Keratinocyte (primary cell): ENCODE measurements at regions not wholly inside any gene's neighbourhood (a gene's known extent, or its start where the extent isn't known, plus 50 kb on each side); places are given as distances from the start of the nearest gene placed in this dataset.

Source experiments
- CTCF ChIP-seq, 3 experiments: IDR thresholded peaks in 1 of 3; conservative IDR thresholded peaks in 1 of 3; optimal IDR thresholded peaks in 1 of 3; 2 replicates in 2 of 3; 3 replicates in 1 of 3; pipeline versions ENCODE3 to v1.5.1; 2011; ENCODE audit warnings: low read length in 3 of 3, mild to moderate bottlenecking in 3 of 3, moderate library complexity in 2 of 3, control low read depth in 1 of 3, inconsistent platforms in 1 of 3; ENCODE audit not compliant: insufficient read depth in 2 of 3; ENCODE audit errors: extremely low read depth in 1 of 3
- EZH2 ChIP-seq: IDR thresholded peaks from one replicate; pipeline ENCODE4 v1.6.1; 2012; ENCODE audit warnings: inconsistent platforms, mild to moderate bottlenecking, low read length, moderate library complexity

- TF ChIP-seq CTCF (optimal IDR thresholded peaks at IDR 0.05 in 1 of 3, IDR thresholded peaks at IDR 0.05 in 1 of 3, conservative IDR thresholded peaks at IDR 0.05 in 1 of 3; ENCODE audit: extremely low read depth in 1 of 3, insufficient read depth in 2 of 3, low read length in 3 of 3) (no peak), EZH2 (no peak)
Measured at GRCh38 chr2:7881063-7881462, 800.8 kb upstream of the ID2 start.
